PC-9 (cell line): ENCODE measurements at regions not wholly inside any gene's neighbourhood (a gene's known extent, or its start where the extent isn't known, plus 50 kb on each side); places are given as distances from the start of the nearest gene placed in this dataset.

Experiments
- CTCF ChIP-seq: fragments of 200-600 bp; sonication (generic); conservative IDR thresholded peaks from 2 replicates; pipeline ENCODE4 v1.6.1; 2017; ENCODE audit warnings: mixed run types, antibody characterized with exemption, mild to moderate bottlenecking, moderate library complexity
- EZH2 ChIP-seq: fragments of 200-600 bp; sonication (generic); IDR thresholded peaks from 2 replicates; pipeline ENCODE4 v1.8.0; 2017; ENCODE audit warnings: antibody characterized with exemption, low read depth

DNA sequence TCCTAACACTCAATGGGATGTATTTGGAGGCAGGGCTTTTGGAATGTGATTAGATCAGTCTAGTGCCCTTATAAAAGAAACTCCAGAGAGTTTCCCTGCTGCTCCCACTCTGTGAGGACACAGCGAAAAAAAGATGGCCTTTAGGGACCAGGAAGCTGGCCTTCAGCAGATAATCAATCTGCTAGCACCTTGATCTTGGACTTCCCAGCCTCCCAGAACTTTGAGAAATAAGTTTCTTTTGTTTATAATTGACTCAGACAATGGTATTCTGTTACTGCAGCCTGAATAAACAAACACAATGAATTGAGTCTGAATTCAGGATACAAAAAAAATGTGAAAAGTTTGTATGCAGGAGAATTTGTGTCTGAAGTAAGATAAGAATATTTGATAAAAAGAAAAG is 842.1 kb downstream of the FSTL5 start:
- no peak for TF ChIP-seq EZH2
- no peak for TF ChIP-seq CTCF
